DMS 273 treated with DMSO at 0.1 percent for 48 hours (cell line): ENCODE measurements at regions not wholly inside any gene's neighbourhood (a gene's known extent, or its start where the extent isn't known, plus 50 kb on each side); places are given as distances from the start of the nearest gene placed in this dataset.

ENCODE experiments used
- DNase-seq: peaks from one replicate; lab custom pipeline; 2025; lab: John Stamatoyannopoulos, UW

GRCh38 chr1:34330061-34330460, 153.4 kb downstream of the C1orf94 start:
- DNase-seq = no peak

DNA sequence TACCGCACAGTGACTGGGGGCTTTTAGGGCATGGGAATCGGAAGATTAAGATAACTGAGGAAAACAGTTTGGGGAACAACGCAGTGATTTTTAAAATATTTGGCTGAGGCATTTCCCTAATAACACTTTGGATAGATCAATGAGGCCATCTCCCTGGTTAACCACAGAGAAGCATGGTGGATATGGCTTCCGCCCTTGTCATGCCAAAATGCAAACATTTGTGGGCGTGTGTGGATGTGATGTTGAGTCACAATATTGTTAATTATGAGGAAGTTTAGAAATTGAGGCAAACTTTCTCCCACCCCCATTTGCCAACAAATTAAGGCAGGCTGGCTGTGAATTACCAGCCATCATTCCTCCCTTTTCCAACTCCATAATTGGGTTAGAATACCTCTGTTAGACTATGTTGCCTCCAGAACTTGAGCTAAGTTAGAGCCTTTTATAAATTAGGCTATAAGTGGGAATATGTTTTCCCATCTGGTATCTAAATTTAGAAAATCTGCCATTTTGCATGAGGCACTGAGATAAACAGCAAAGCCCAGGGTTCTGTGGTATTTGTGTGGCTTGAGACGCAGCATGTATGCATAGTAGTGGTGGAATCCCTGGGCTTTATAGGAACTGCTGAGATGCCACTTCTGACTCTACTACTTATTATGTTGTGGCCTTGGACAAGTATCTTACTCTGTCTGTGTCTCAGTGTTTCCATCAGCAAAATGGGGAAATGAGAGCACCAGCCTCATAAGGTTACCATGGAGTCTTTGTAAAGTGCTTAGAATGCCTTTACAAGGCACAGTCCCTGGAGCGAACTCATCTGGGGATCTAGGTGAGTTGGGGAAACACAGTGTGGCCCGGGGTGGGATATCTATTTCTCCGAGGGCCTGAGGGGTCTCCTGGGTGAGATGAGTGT, 154.6 kb downstream of the C1orf94 start:
- DNase-seq = no peak

DNA sequence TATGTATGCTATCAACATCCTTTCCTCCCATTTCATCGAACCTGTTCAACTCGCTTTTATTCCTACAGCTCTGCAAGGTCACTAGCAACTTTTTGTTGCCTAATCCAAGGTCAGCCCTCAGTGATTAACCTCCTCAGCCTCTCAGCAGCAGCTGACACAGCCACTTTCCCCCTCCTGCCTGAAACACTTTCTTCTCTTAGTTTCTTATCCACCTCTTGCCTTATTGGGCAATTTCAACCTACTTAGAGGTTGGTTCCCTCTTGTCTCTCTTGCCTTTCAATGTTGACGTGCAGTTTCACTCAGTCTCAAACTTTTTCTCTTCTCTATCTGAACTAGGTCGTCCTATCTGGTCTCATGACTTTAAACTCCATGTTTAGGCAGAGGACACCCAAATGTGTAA, 156.3 kb downstream of the C1orf94 start:
- DNase-seq = no peak

DNA sequence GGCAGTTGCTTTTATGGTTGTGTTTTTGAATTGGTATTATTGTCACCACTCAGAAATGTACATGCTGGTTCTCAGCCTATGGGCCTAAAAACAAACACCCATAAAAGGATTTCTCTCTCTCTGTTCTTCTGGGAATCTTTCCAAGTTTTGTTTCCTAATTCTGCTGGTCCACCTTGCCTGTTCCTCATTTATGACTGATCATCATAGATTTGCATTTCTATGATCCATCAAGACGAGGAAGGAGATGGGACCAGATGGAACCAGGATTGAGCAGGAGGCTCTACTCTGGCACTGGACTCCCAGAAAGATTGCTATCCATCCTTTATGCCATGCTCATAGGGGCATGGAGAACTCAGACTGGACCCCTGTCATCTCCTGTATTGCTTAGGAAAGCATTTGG, 162.2 kb downstream of the C1orf94 start:
- no peak for DNase-seq

GRCh38 chr1:34341896-34342295, 165.2 kb downstream of the C1orf94 start:
- no peak for DNase-seq

GRCh38 chr1:34342334-34342733, 165.6 kb downstream of the C1orf94 start:
- no peak for DNase-seq

- no peak for DNase-seq
Observed at GRCh38 chr1:34346128-34346527, 169.4 kb downstream of the C1orf94 start.

- DNase-seq = no peak
Observed at GRCh38 chr1:34353409-34353808, 176.7 kb downstream of the C1orf94 start.

DNA sequence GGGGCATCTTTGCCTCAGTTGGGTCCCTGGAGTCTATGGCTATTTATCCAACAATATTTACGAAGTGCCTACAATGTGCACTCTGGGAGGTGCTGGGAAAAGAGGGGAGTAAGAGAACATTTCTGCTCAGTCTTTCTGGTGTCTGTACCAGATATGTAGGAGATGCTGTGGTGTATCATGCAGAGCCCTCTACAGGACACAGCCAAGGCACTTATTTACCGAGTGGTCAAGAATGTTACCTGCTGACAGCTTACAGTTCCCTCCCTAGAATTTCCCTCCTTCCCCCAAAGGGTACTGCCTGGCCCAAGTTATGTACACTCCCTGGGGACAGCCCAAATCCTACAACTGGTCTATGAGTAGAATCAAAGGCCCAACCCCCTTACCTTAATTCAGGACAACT, 177.7 kb downstream of the C1orf94 start:
- no peak for DNase-seq

DNA sequence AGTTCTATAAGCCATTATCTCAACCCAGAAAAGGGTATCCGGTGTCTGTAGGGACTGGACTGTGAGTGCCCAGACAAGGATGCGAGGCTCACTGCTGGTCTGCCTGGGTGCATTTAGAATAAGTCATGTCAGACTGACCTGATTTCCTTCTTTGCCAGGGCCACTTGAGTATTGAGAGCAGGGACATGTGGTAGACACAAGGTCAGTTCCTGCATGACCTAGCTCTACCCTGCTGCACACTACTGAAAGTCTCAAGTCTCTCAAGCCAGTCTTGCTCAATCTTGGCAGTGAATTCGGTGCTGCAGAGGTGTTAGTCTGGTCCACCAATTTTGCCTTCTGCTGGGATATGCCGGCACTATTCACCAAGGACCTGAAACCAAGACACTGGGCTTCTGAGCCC, 180.1 kb downstream of the C1orf94 start:
- no peak for DNase-seq

DNA sequence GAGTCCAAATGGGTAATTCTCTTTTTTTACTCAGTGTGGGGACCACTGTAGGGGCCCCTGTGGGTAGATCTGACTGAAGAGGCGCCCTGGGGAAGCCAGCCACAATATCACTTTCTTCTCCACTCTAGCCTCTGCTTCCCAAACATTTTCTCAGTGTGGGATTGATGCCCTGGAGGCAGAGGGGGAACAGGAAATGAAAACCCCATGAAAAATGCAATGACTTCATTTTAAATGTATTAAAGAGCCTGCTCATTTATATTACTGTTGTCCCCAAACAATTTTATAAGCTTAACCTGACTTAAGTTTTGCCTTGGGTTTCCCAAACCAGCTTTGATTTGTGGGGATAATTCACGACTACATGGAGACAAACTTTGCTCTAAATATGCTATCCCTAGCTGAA, 181.9 kb downstream of the C1orf94 start:
- no peak for DNase-seq

DNA sequence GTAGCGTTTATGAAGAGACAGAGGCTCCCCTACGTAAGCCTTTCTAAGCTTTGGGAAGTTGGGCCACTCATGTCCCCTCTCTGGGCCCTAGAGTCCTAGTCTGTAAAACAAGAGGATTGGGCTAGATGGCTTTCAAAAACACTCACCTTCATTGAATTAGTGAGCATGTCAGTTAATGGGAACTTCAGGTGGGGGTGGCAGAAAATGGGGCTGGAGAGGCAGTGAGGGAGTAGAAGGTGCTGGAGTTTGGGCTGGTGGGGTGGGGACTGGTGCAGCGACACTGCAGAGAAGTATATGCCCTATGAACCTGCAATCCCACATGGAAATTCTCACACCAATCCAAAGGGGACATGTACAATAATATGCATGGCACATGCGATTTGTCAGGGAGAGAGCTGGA, 182.7 kb downstream of the C1orf94 start:
- no peak for DNase-seq

DNA sequence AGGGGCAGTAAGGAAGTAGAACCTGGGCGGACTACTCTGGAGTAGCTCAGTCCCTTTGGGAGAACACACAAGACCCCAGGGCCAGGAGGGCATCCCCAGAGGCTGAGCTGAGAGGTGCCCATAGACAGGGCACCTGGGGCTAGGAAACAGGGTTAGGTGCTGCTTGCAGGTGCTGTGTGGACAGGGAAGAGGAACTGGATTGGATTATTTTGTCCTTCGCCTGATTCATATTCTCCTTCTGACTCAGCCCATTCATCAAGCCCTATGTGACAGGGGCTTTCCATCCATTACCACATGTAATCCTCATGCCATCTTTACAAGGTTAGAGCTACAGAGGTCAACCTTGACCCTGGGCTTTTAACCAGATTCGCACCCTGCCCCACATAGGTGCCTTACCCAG, 183.9 kb downstream of the C1orf94 start:
- no peak for DNase-seq

DNA sequence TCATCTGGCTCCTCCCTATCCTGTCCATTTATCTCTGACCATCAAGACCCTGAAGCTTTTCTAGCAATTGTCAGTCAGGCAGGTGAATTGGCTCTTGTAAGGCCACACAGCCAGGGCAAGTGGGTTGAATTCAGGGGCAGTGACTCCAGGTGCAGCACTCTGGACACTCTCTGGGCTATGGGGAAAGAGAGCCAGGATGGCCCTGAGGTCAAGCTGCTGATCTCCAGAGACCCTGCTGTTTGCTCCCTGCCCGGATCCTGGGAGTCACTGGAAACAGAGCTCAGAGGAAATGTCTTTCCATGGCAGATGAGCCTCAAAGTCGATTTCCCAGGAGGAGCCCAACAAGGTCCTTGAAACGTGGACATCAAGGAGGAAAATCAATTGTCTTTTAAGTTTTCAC, 184.4 kb downstream of the C1orf94 start:
- DNase-seq = no peak

DNA sequence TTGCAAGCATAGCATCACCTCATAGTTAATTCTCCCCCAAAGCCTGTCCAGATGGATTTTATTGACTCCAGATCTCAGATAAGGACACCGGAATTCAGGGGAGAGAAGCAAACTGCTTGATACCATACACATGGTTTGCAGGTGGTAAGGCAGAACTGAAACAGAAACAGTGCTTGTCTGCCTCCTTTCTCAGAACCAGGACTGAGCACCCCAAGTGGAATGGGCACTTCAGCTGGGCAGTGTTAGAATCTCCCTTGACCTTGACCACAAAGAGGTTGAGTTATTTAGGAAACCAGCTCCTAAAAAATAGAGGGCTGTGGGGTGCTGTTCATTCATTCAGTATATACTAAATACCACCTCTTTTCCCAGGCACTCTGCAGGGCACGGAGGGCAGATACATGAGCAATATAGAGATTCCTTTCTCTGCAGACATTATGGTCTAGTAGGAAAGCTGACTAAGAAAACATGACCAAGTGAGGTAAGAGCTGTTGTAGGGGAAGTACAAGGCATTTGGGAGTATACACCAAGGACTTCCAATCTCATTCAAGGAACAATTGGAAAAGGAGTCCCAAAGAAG, 185.2 kb downstream of the C1orf94 start:
- DNase-seq = no peak

- no peak for DNase-seq
Observed at GRCh38 chr1:34362949-34363348, 186.2 kb downstream of the C1orf94 start.

- DNase-seq = no peak
Observed at GRCh38 chr1:34363447-34363846, 186.7 kb downstream of the C1orf94 start.

- DNase-seq = no peak
Observed at GRCh38 chr1:34363915-34364314, 187.2 kb downstream of the C1orf94 start.

GRCh38 chr1:34364376-34364775, 187.7 kb downstream of the C1orf94 start:
- DNase-seq = no peak

- DNase-seq = no peak
Observed at GRCh38 chr1:34365295-34365694, 188.6 kb downstream of the C1orf94 start.

- DNase-seq = no peak
Observed at GRCh38 chr1:34366875-34367624, 190.3 kb downstream of the C1orf94 start.

DNA sequence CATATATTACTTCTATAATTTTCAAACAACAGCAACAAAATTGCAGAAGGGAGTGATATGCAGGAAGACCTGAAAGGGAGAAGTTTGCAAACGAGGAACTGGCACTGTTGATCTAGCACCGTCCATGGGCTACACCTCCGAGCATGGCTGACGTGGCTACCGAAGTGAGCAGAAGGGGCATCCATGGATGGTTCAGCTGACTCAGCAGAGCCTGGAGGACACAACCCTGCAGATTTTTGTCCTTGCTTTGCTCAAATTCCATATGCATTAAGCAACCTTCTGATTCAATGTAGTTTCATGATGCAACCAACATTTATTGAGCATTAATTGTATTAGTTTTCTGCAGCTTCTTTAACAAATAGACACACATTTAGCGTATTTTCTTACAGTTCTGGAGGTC, 191.2 kb downstream of the C1orf94 start:
- no peak for DNase-seq
